Effector CD8-positive, alpha-beta T cell (primary cell): ENCODE measurements at regions not wholly inside any gene's neighbourhood (a gene's known extent, or its start where the extent isn't known, plus 50 kb on each side); places are given as distances from the start of the nearest gene placed in this dataset.
"Not testable (repeated sequence)": the region's sequence is repeated elsewhere in the genome, so short reads cannot be mapped to it uniquely, and the experiment has no call there.

Experiments
- DNase-seq: peaks from one replicate; lab custom pipeline; 2025; lab: John Stamatoyannopoulos, UW

- no peak for DNase-seq
These were observed 142.2 kb upstream of the ATXN1 start for GRCh38 chr6:16903470-16903869.

GRCh38 chr6:16902502-16902901, 141.2 kb upstream of the ATXN1 start:
- DNase-seq: no peak

GRCh38 chr6:16901782-16902181, 140.5 kb upstream of the ATXN1 start:
- DNase-seq: no peak

- DNase-seq: no peak
These were observed 140.0 kb upstream of the ATXN1 start for GRCh38 chr6:16901306-16901705.

GRCh38 chr6:16898640-16899396, 137.6 kb upstream of the ATXN1 start:
- no peak for DNase-seq

GRCh38 chr6:16897669-16898068, 136.4 kb upstream of the ATXN1 start:
- no peak for DNase-seq

- DNase-seq: no peak
These were observed 133.0 kb upstream of the ATXN1 start for GRCh38 chr6:16894301-16894700.

- not testable (repeated sequence) for DNase-seq
These were observed 129.8 kb upstream of the ATXN1 start for GRCh38 chr6:16891110-16891509.

- DNase-seq: no peak
These were observed 124.3 kb upstream of the ATXN1 start for GRCh38 chr6:16885411-16886160.

GRCh38 chr6:16884526-16884925, 123.3 kb upstream of the ATXN1 start:
- no peak for DNase-seq

- DNase-seq: no peak
These were observed 122.2 kb upstream of the ATXN1 start for GRCh38 chr6:16883414-16883813.

- DNase-seq: no peak
These were observed 121.0 kb upstream of the ATXN1 start for GRCh38 chr6:16882230-16882629.

GRCh38 chr6:16876852-16877251, 115.6 kb upstream of the ATXN1 start:
- DNase-seq: not testable (repeated sequence)

- no peak for DNase-seq
These were observed 114.9 kb upstream of the ATXN1 start for GRCh38 chr6:16876201-16876600.

GRCh38 chr6:16873698-16874097, 112.4 kb upstream of the ATXN1 start:
- DNase-seq: no peak

- DNase-seq: no peak
These were observed 111.4 kb upstream of the ATXN1 start for GRCh38 chr6:16872543-16873235.

GRCh38 chr6:16871047-16871446, 109.8 kb upstream of the ATXN1 start:
- no peak for DNase-seq

- DNase-seq: no peak
These were observed 107.7 kb upstream of the ATXN1 start for GRCh38 chr6:16868968-16869367.

GRCh38 chr6:16857969-16858592, 96.8 kb upstream of the ATXN1 start:
- DNase-seq: no peak

GRCh38 chr6:16855460-16855859, 94.2 kb upstream of the ATXN1 start:
- DNase-seq: no peak

- DNase-seq: no peak
These were observed 93.7 kb upstream of the ATXN1 start for GRCh38 chr6:16854986-16855385.

- no peak for DNase-seq
These were observed 91.4 kb upstream of the ATXN1 start for GRCh38 chr6:16852671-16853070.
